ENCODE measurements at regions not wholly inside any gene's neighbourhood (a gene's known extent, or its start where the extent isn't known, plus 50 kb on each side); places are given as distances from the start of the nearest gene placed in this dataset.

GRCh38 chr4:160009656-160010493, 907.0 kb downstream of the RAPGEF2 start:
- no peaks in the 10 kb centered on the region for H3K36me3 ChIP-seq (ENCODE audit: control insufficient read depth, insufficient read depth, low read length)
- no peak for DNase-seq (ENCODE audit: low read depth, low spot score)
- H3K4me3 ChIP-seq (ENCODE audit: low read length): no peak overlapping the region
- H3K27ac ChIP-seq (ENCODE audit: low read length): no peak overlapping the region
- WGBS (ENCODE audit: insufficient coverage, insufficient read length): no CpG with 5 or more reads among the region's 1 CpG
- H3K9me3 ChIP-seq (ENCODE audit: control insufficient read depth, insufficient read depth, low read length): no peaks in the 10 kb centered on the region
- no peaks in the 10 kb centered on the region for H3K27me3 ChIP-seq (ENCODE audit: control insufficient read depth, insufficient read depth, low read length)
- no peaks in the 10 kb centered on the region for H3K4me1 ChIP-seq (ENCODE audit: control insufficient read depth, insufficient read depth, low read length)

GRCh38 chr4:160019936-160020335, 917.1 kb downstream of the RAPGEF2 start:
- Histone ChIP-seq H3K4me1 (ENCODE audit: control insufficient read depth, insufficient read depth, low read length) (no peaks in the 10 kb centered on the region; the same call in 1 of the 2 replicates), H3K9me3 (ENCODE audit: control insufficient read depth, insufficient read depth, low read length) (no peaks in the 10 kb centered on the region), H3K4me3 (ENCODE audit: low read length) (no peak overlapping the region), H3K27ac (ENCODE audit: low read length) (no peak overlapping the region), H3K27me3 (ENCODE audit: control insufficient read depth, insufficient read depth, low read length) (no peaks in the 10 kb centered on the region), H3K36me3 (ENCODE audit: control insufficient read depth, insufficient read depth, low read length) (no peaks in the 10 kb centered on the region)
- 100% methylated on average over 1 of the region's 2 CpGs for WGBS (ENCODE audit: insufficient coverage, insufficient read length)
- DNase-seq (ENCODE audit: low read depth, low spot score): no peak

- H3K4me1 ChIP-seq (ENCODE audit: control insufficient read depth, insufficient read depth, low read length): no peaks in the 10 kb centered on the region; the same call in 1 of the 2 replicates
- no peak overlapping the region for H3K4me3 ChIP-seq (ENCODE audit: low read length)
- H3K36me3 ChIP-seq (ENCODE audit: control insufficient read depth, insufficient read depth, low read length): no peaks in the 10 kb centered on the region
- no peak for DNase-seq (ENCODE audit: low read depth, low spot score)
- no peak overlapping the region for H3K27ac ChIP-seq (ENCODE audit: low read length)
- no peaks in the 10 kb centered on the region for H3K9me3 ChIP-seq (ENCODE audit: control insufficient read depth, insufficient read depth, low read length)
- no CpG with 5 or more reads among the region's 3 CpGs for WGBS (ENCODE audit: insufficient coverage, insufficient read length)
- H3K27me3 ChIP-seq (ENCODE audit: control insufficient read depth, insufficient read depth, low read length): no peaks in the 10 kb centered on the region
Observed at GRCh38 chr4:160020804-160021203, 917.9 kb downstream of the RAPGEF2 start.

- no peak for DNase-seq (ENCODE audit: low read depth, low spot score)
- H3K27ac ChIP-seq (ENCODE audit: low read length): no peak overlapping the region
- H3K4me1 ChIP-seq (ENCODE audit: control insufficient read depth, insufficient read depth, low read length): no peaks in the 10 kb centered on the region; the same call in 1 of the 2 replicates
- no peaks in the 10 kb centered on the region for H3K36me3 ChIP-seq (ENCODE audit: control insufficient read depth, insufficient read depth, low read length)
- no CpG with 5 or more reads among the region's 1 CpG for WGBS (ENCODE audit: insufficient coverage, insufficient read length)
- H3K27me3 ChIP-seq (ENCODE audit: control insufficient read depth, insufficient read depth, low read length): no peaks in the 10 kb centered on the region
- no peaks in the 10 kb centered on the region for H3K9me3 ChIP-seq (ENCODE audit: control insufficient read depth, insufficient read depth, low read length)
- no peak overlapping the region for H3K4me3 ChIP-seq (ENCODE audit: low read length)
Observed at GRCh38 chr4:160021870-160022269, 919.0 kb downstream of the RAPGEF2 start.

GRCh38 chr4:160026721-160027120, 923.8 kb downstream of the RAPGEF2 start:
- no CpG with 5 or more reads among the region's 2 CpGs for WGBS (ENCODE audit: insufficient coverage, insufficient read length)
- Histone ChIP-seq H3K27ac (ENCODE audit: low read length) (no peak overlapping the region), H3K4me1 (ENCODE audit: control insufficient read depth, insufficient read depth, low read length) (no peaks in the 10 kb centered on the region; the same call in 1 of the 2 replicates), H3K36me3 (ENCODE audit: control insufficient read depth, insufficient read depth, low read length) (no peaks in the 10 kb centered on the region), H3K4me3 (ENCODE audit: low read length) (no peak overlapping the region), H3K9me3 (ENCODE audit: control insufficient read depth, insufficient read depth, low read length) (no peaks in the 10 kb centered on the region), H3K27me3 (ENCODE audit: control insufficient read depth, insufficient read depth, low read length) (no peaks in the 10 kb centered on the region)
- no peak for DNase-seq (ENCODE audit: low read depth, low spot score)

GRCh38 chr4:160034501-160034900, 931.6 kb downstream of the RAPGEF2 start:
- Histone ChIP-seq H3K9me3 (ENCODE audit: control insufficient read depth, insufficient read depth, low read length) (no peaks in the 10 kb centered on the region), H3K36me3 (ENCODE audit: control insufficient read depth, insufficient read depth, low read length) (no peaks in the 10 kb centered on the region), H3K27me3 (ENCODE audit: control insufficient read depth, insufficient read depth, low read length) (no peaks in the 10 kb centered on the region), H3K4me3 (ENCODE audit: low read length) (no peak overlapping the region), H3K27ac (ENCODE audit: low read length) (no peak overlapping the region), H3K4me1 (ENCODE audit: control insufficient read depth, insufficient read depth, low read length) (no peaks in the 10 kb centered on the region)
- DNase-seq (ENCODE audit: low read depth, low spot score): no peak

- Histone ChIP-seq H3K4me1 (ENCODE audit: control insufficient read depth, insufficient read depth, low read length) (no peaks in the 10 kb centered on the region), H3K27me3 (ENCODE audit: control insufficient read depth, insufficient read depth, low read length) (no peaks in the 10 kb centered on the region), H3K36me3 (ENCODE audit: control insufficient read depth, insufficient read depth, low read length) (no peaks in the 10 kb centered on the region), H3K9me3 (ENCODE audit: control insufficient read depth, insufficient read depth, low read length) (no peaks in the 10 kb centered on the region), H3K4me3 (ENCODE audit: low read length) (no peak overlapping the region), H3K27ac (ENCODE audit: low read length) (no peak overlapping the region)
- WGBS (ENCODE audit: insufficient coverage, insufficient read length): no CpG with 5 or more reads among the region's 2 CpGs
- DNase-seq (ENCODE audit: low read depth, low spot score): no peak
Observed at GRCh38 chr4:160038615-160039014, 935.7 kb downstream of the RAPGEF2 start.

GRCh38 chr4:160044693-160045092, 941.8 kb downstream of the RAPGEF2 start:
- no peak overlapping the region for H3K4me3 ChIP-seq (ENCODE audit: low read length)
- no peak overlapping the region for H3K27ac ChIP-seq (ENCODE audit: low read length)
- no peaks in the 10 kb centered on the region for H3K9me3 ChIP-seq (ENCODE audit: control insufficient read depth, insufficient read depth, low read length)
- WGBS (ENCODE audit: insufficient coverage, insufficient read length): no CpG with 5 or more reads among the region's 2 CpGs
- no peaks in the 10 kb centered on the region for H3K4me1 ChIP-seq (ENCODE audit: control insufficient read depth, insufficient read depth, low read length)
- DNase-seq (ENCODE audit: low read depth, low spot score): no peak
- H3K27me3 ChIP-seq (ENCODE audit: control insufficient read depth, insufficient read depth, low read length): no peaks in the 10 kb centered on the region
- no peaks in the 10 kb centered on the region for H3K36me3 ChIP-seq (ENCODE audit: control insufficient read depth, insufficient read depth, low read length)

GRCh38 chr4:160082432-160083207, 979.7 kb downstream of the RAPGEF2 start:
- no peak overlapping the region for H3K4me3 ChIP-seq (ENCODE audit: low read length)
- no peaks in the 10 kb centered on the region for H3K36me3 ChIP-seq (ENCODE audit: control insufficient read depth, insufficient read depth, low read length)
- no peaks in the 10 kb centered on the region; the same call in 1 of the 2 replicates for H3K9me3 ChIP-seq (ENCODE audit: control insufficient read depth, insufficient read depth, low read length)
- H3K27ac ChIP-seq (ENCODE audit: low read length): no peak overlapping the region
- H3K27me3 ChIP-seq (ENCODE audit: control insufficient read depth, insufficient read depth, low read length): no peaks in the 10 kb centered on the region
- no peak for DNase-seq (ENCODE audit: low read depth, low spot score)
- no peaks in the 10 kb centered on the region for H3K4me1 ChIP-seq (ENCODE audit: control insufficient read depth, insufficient read depth, low read length)
- no CpG with 5 or more reads among the region's 2 CpGs for WGBS (ENCODE audit: insufficient coverage, insufficient read length)

GRCh38 chr4:160091631-160092030, 988.8 kb downstream of the RAPGEF2 start:
- WGBS (ENCODE audit: insufficient coverage, insufficient read length): no CpG with 5 or more reads among the region's 3 CpGs
- no peak for DNase-seq (ENCODE audit: low read depth, low spot score)
- Histone ChIP-seq H3K9me3 (ENCODE audit: control insufficient read depth, insufficient read depth, low read length) (no peaks in the 10 kb centered on the region), H3K36me3 (ENCODE audit: control insufficient read depth, insufficient read depth, low read length) (no peaks in the 10 kb centered on the region), H3K4me3 (ENCODE audit: low read length) (no peak overlapping the region), H3K27ac (ENCODE audit: low read length) (no peak overlapping the region), H3K27me3 (ENCODE audit: control insufficient read depth, insufficient read depth, low read length) (no peaks in the 10 kb centered on the region), H3K4me1 (ENCODE audit: control insufficient read depth, insufficient read depth, low read length) (no peaks in the 10 kb centered on the region)

Measured in iPS DF 6.9 (cell line).